Sigmoid colon (tissue), 4 donors: ENCODE measurements at regions not wholly inside any gene's neighbourhood (a gene's known extent, or its start where the extent isn't known, plus 50 kb on each side); places are given as distances from the start of the nearest gene placed in this dataset.
"Not testable (repeated sequence)": the region's sequence is repeated elsewhere in the genome, so short reads cannot be mapped to it uniquely, and the experiment has no call there.

Source experiments
- CTCF ChIP-seq, 4 experiments: fragments of 450-650 bp in 3 of 4; fragments of 200-600 bp in 1 of 4; IDR thresholded peaks; one replicate each; pipeline ENCODE4 v1.5.1; 2016 to 2019; ENCODE audit warnings: antibody characterized with exemption in 4 of 4, mild to moderate bottlenecking in 3 of 4, moderate library complexity in 2 of 4
- EP300 ChIP-seq, 4 donors: sonication (generic); formaldehyde crosslinking; IDR thresholded peaks; one replicate each; pipeline ENCODE4 v1.6.1; 2017; ENCODE audit warnings: antibody characterized with exemption in 4 of 4
- POLR2A ChIP-seq, 2 donors: fragments of 450-650 bp; IDR thresholded peaks; one replicate each; pipeline ENCODE4 v1.6.1; 2016; ENCODE audit warnings: antibody characterized with exemption in 2 of 2, mild to moderate bottlenecking in 2 of 2, moderate library complexity in 2 of 2
- POLR2AphosphoS5 ChIP-seq, 4 donors: sonication (generic); formaldehyde crosslinking; IDR thresholded peaks; one replicate each; pipeline ENCODE4 v1.6.1; 2017; ENCODE audit warnings: antibody characterized with exemption in 4 of 4

DNA sequence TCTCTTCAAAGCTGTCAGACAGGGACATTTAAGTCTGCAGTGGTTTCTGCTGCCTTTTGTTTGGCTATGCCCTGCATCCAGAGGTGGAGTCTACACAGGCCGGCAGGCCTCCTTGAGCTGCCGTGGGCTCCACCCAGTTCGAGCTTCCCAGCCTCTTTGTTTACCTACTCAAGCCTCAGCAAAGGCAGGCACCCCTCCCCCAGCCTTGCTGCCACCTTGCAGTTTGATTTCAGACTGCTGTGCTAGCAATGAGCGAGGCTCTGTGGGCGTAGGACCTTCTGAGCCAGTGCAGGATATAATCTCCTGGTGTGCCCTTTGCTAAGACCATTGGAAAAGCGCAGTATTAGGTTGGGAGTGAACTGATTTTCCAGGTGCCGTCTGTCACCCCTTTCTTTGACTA, 51.0 kb upstream of the VCAM1 start:
- not testable (repeated sequence) for TF ChIP-seq CTCF, EP300, POLR2A, POLR2AphosphoS5 (IDR thresholded peaks at IDR 0.05)
